Activated CD8-positive, alpha-beta T cell treated with anti-CD3 and anti-CD28 coated beads, Interleukin-2, amount 10 ng/mL, durations not matched to agents 7 days and 5 days (primary cell): ENCODE measurements at regions not wholly inside any gene's neighbourhood (a gene's known extent, or its start where the extent isn't known, plus 50 kb on each side); places are given as distances from the start of the nearest gene placed in this dataset.

Experiments used
- ATAC-seq: fragments of 150-1000 bp; cut with Tn5 transposase; one replicate; pipeline ENCODE4 v1.10.0; 2021; ENCODE audit warnings: moderate library complexity
- CTCF ChIA-PET: fragments of 350-600 bp; sonication (Branson Sonifier 250); formaldehyde crosslinking; loops from one replicate; lab custom pipeline; 2021; ENCODE audit warnings: antibody characterized with exemption; lab: Charles Lee
- POLR2A ChIA-PET: fragments of 350-600 bp; sonication (Branson Sonifier 250); formaldehyde crosslinking; loops from one replicate; lab custom pipeline; 2021; ENCODE audit warnings: antibody characterized with exemption; lab: Charles Lee
- DNase-seq: peaks from one replicate; pipeline ENCODE4 v3.0.0-alpha.2; 2020
- H3K27ac Mint-ChIP-seq: one replicate; pipeline ENCODE4 v1.8.0; 2021; ENCODE audit warnings: mild to moderate bottlenecking, mixed read lengths
- H3K27me3 Mint-ChIP-seq: one replicate; pipeline ENCODE4 v1.8.0; 2021; ENCODE audit warnings: low read depth, mixed read lengths
- H3K36me3 Mint-ChIP-seq: one replicate; pipeline ENCODE4 v1.8.0; 2021; ENCODE audit warnings: low read depth, mixed read lengths
- H3K4me1 Mint-ChIP-seq: one replicate; pipeline ENCODE4 v1.8.0; 2021; ENCODE audit warnings: low read depth, mixed read lengths
- H3K4me3 Mint-ChIP-seq: one replicate; pipeline ENCODE4 v1.8.0; 2021; ENCODE audit warnings: mild to moderate bottlenecking, mixed read lengths
- H3K9me3 Mint-ChIP-seq: one replicate; pipeline ENCODE4 v1.8.0; 2022; ENCODE audit warnings: mixed read lengths; ENCODE audit not compliant: insufficient read depth

GRCh38 chrX:121256647-121257046 is 209.2 kb downstream of the GLUD2 start:
- no peaks in the 10 kb centered on the region for H3K36me3 Mint-ChIP-seq
- DNase-seq (no peak), ATAC-seq (no peak)
- no peaks in the 10 kb centered on the region for H3K27me3 Mint-ChIP-seq
- ChIA-PET CTCF (interaction anchor here (0.5 kb wide), 1 partner anchor 112 kb away, joined by 3 read pairs; no protein-coding TSS in a partner anchor), POLR2A (no interaction called here)
- H3K4me1 Mint-ChIP-seq = no peaks in the 10 kb centered on the region
- no peaks in the 10 kb centered on the region for H3K9me3 Mint-ChIP-seq
- H3K4me3 Mint-ChIP-seq = no peak overlapping the region
- no peak overlapping the region for H3K27ac Mint-ChIP-seq

GRCh38 chrX:121258545-121258944 is 211.1 kb downstream of the GLUD2 start:
- Mint-ChIP-seq H3K36me3 (no peaks in the 10 kb centered on the region), H3K27ac (no peak overlapping the region), H3K4me1 (no peaks in the 10 kb centered on the region), H3K27me3 (no peaks in the 10 kb centered on the region), H3K9me3 (no peaks in the 10 kb centered on the region), H3K4me3 (no peak overlapping the region)
- POLR2A ChIA-PET = no interaction called here
- DNase-seq (no peak), ATAC-seq (no peak)
- CTCF ChIA-PET = no interaction called here

- H3K4me3 Mint-ChIP-seq = no peak overlapping the region
These were observed 211.8 kb downstream of the GLUD2 start for GRCh38 chrX:121259170-121259569.

GRCh38 chrX:121260596-121261240 is 213.3 kb downstream of the GLUD2 start:
- ATAC-seq (no peak), DNase-seq (no peak)
- H3K9me3 Mint-ChIP-seq = no peaks in the 10 kb centered on the region
- no peak overlapping the region for H3K27ac Mint-ChIP-seq
- POLR2A ChIA-PET = no interaction called here
- CTCF ChIA-PET = no interaction called here
- H3K27me3 Mint-ChIP-seq = no peaks in the 10 kb centered on the region
- H3K4me1 Mint-ChIP-seq = no peaks in the 10 kb centered on the region
- H3K36me3 Mint-ChIP-seq = no peaks in the 10 kb centered on the region
- no peak overlapping the region for H3K4me3 Mint-ChIP-seq

More at GRCh38 chrX:121259170-121259569, 211.8 kb downstream of the GLUD2 start:
- ChIA-PET POLR2A (no interaction called here), CTCF (no interaction called here)
- no peaks in the 10 kb centered on the region for H3K36me3 Mint-ChIP-seq
- H3K27ac Mint-ChIP-seq = no peak overlapping the region
- no peaks in the 10 kb centered on the region for H3K4me1 Mint-ChIP-seq
- ATAC-seq (no peak), DNase-seq (no peak)
- no peaks in the 10 kb centered on the region for H3K9me3 Mint-ChIP-seq
- H3K27me3 Mint-ChIP-seq = no peaks in the 10 kb centered on the region

GRCh38 chrX:121283921-121284320 is 236.5 kb downstream of the GLUD2 start:
- CTCF ChIA-PET = no interaction called here
- ATAC-seq = no peak
- POLR2A ChIA-PET = no interaction called here
- H3K4me3 Mint-ChIP-seq = no peak overlapping the region
- H3K27me3 Mint-ChIP-seq = no peaks in the 10 kb centered on the region
- H3K27ac Mint-ChIP-seq = no peak overlapping the region
- H3K4me1 Mint-ChIP-seq = no peaks in the 10 kb centered on the region
- no peak for DNase-seq
- no peaks in the 10 kb centered on the region for H3K36me3 Mint-ChIP-seq
- H3K9me3 Mint-ChIP-seq = no peaks in the 10 kb centered on the region

GRCh38 chrX:121298499-121298898 is 251.1 kb downstream of the GLUD2 start:
- Mint-ChIP-seq H3K27me3 (no peaks in the 10 kb centered on the region), H3K4me3 (no peak overlapping the region), H3K9me3 (no peaks in the 10 kb centered on the region), H3K27ac (no peak overlapping the region), H3K4me1 (no peaks in the 10 kb centered on the region), H3K36me3 (no peaks in the 10 kb centered on the region)
- no peak for DNase-seq
- ChIA-PET CTCF (no interaction called here), POLR2A (no interaction called here)
- no peak for ATAC-seq

GRCh38 chrX:121301356-121301755 is 253.9 kb downstream of the GLUD2 start:
- H3K4me1 Mint-ChIP-seq = no peaks in the 10 kb centered on the region
- no peaks in the 10 kb centered on the region for H3K36me3 Mint-ChIP-seq
- DNase-seq = no peak
- no peak for ATAC-seq
- H3K27ac Mint-ChIP-seq = no peak overlapping the region
- no peak overlapping the region for H3K4me3 Mint-ChIP-seq
- CTCF ChIA-PET = no interaction called here
- POLR2A ChIA-PET = no interaction called here
- no peaks in the 10 kb centered on the region for H3K27me3 Mint-ChIP-seq
- no peaks in the 10 kb centered on the region for H3K9me3 Mint-ChIP-seq

- CTCF ChIA-PET = no interaction called here
- Mint-ChIP-seq H3K4me1 (no peaks in the 10 kb centered on the region), H3K27me3 (no peaks in the 10 kb centered on the region), H3K9me3 (no peaks in the 10 kb centered on the region), H3K4me3 (no peak overlapping the region), H3K27ac (no peak overlapping the region), H3K36me3 (no peaks in the 10 kb centered on the region)
- DNase-seq (no peak), ATAC-seq (no peak)
- POLR2A ChIA-PET = no interaction called here
These were observed 254.4 kb downstream of the GLUD2 start for GRCh38 chrX:121301822-121302221.

GRCh38 chrX:121307449-121307848 is 260.0 kb downstream of the GLUD2 start:
- Mint-ChIP-seq H3K27me3 (no peaks in the 10 kb centered on the region), H3K9me3 (no peaks in the 10 kb centered on the region), H3K4me1 (peaks cover 2% of the 10 kb centered on the region), H3K27ac (no peak overlapping the region), H3K4me3 (no peak overlapping the region), H3K36me3 (no peaks in the 10 kb centered on the region)
- ChIA-PET POLR2A (no interaction called here), CTCF (no interaction called here)
- DNase-seq (no peak), ATAC-seq (no peak)

- ATAC-seq (peak; percentile 30), DNase-seq (peak; percentile 25)
- no peaks in the 10 kb centered on the region for H3K36me3 Mint-ChIP-seq
- no peak overlapping the region for H3K4me3 Mint-ChIP-seq
- CTCF ChIA-PET = interaction anchor here (0.7 kb wide), 2 partner anchors 77 to 238 kb away, joined by 3 to 4 read pairs; no protein-coding TSS in a partner anchor
- H3K27ac Mint-ChIP-seq = no peak overlapping the region
- no peaks in the 10 kb centered on the region for H3K27me3 Mint-ChIP-seq
- H3K9me3 Mint-ChIP-seq = no peaks in the 10 kb centered on the region
- H3K4me1 Mint-ChIP-seq = peaks cover 2% of the 10 kb centered on the region
- POLR2A ChIA-PET = no interaction called here
These were observed 260.9 kb downstream of the GLUD2 start for GRCh38 chrX:121308276-121308805.

GRCh38 chrX:121310820-121311219 is 263.4 kb downstream of the GLUD2 start:
- peaks cover 2% of the 10 kb centered on the region for H3K4me1 Mint-ChIP-seq
- no peak overlapping the region for H3K4me3 Mint-ChIP-seq
- H3K36me3 Mint-ChIP-seq = no peaks in the 10 kb centered on the region
- ATAC-seq (no peak), DNase-seq (no peak)
- H3K27ac Mint-ChIP-seq = no peak overlapping the region
- no peaks in the 10 kb centered on the region for H3K9me3 Mint-ChIP-seq
- no peaks in the 10 kb centered on the region for H3K27me3 Mint-ChIP-seq
- POLR2A ChIA-PET = no interaction called here
- CTCF ChIA-PET = no interaction called here

GRCh38 chrX:121320441-121320840 is 273.0 kb downstream of the GLUD2 start:
- H3K4me3 Mint-ChIP-seq = no peak overlapping the region
- POLR2A ChIA-PET = no interaction called here
- CTCF ChIA-PET = no interaction called here

More at GRCh38 chrX:121320441-121320840, 273.0 kb downstream of the GLUD2 start:
- Mint-ChIP-seq H3K27me3 (no peaks in the 10 kb centered on the region), H3K36me3 (no peaks in the 10 kb centered on the region), H3K9me3 (no peaks in the 10 kb centered on the region), H3K4me1 (no peaks in the 10 kb centered on the region), H3K27ac (no peak overlapping the region)
- ATAC-seq (no peak), DNase-seq (no peak)
